Heart right ventricle (tissue), 16 donors: ENCODE measurements at regions not wholly inside any gene's neighbourhood (a gene's known extent, or its start where the extent isn't known, plus 50 kb on each side); places are given as distances from the start of the nearest gene placed in this dataset.

ENCODE experiments used
- ATAC-seq, 8 donors: fragments of 200-7000 bp; cut with Tn5 transposase; one replicate each; pipeline ENCODE4 v1.9.1; 2020; ENCODE audit warnings: mild to moderate bottlenecking in 8 of 8, moderate library complexity in 8 of 8, moderate number of reproducible peaks in 1 of 8
- DNase-seq, 2 donors: peaks; one replicate each; pipeline ENCODE4 v3.0.0-alpha.2; 2020
- H3K27ac ChIP-seq, 10 donors: fragments of 200-600 bp; sonication (generic) in 2 of 10; one replicate each; pipeline versions ENCODE4 v1.5.0 to v1.8.0; 2020 to 2022; ENCODE audit warnings: mild to moderate bottlenecking in 3 of 10
- H3K27me3 ChIP-seq, 7 donors: fragments of 200-600 bp; one replicate each; pipeline ENCODE4 v1.8.0; 2021 to 2022; ENCODE audit warnings: mild to moderate bottlenecking in 2 of 7
- H3K36me3 ChIP-seq, 9 donors: fragments of 200-600 bp; sonication (generic) in 1 of 9; one replicate each; pipeline versions ENCODE4 v1.5.0 to v1.8.0; 2020 to 2022; ENCODE audit warnings: mild to moderate bottlenecking in 2 of 9
- H3K4me1 ChIP-seq, 9 donors: fragments of 200-600 bp; sonication (generic) in 1 of 9; one replicate each; pipeline versions ENCODE4 v1.5.0 to v1.8.0; 2020 to 2022; ENCODE audit warnings: mild to moderate bottlenecking in 4 of 9
- H3K4me3 ChIP-seq, 10 donors: fragments of 200-600 bp; sonication (generic) in 2 of 10; one replicate each; pipeline versions ENCODE4 v1.5.0 to v1.8.0; 2020 to 2022; ENCODE audit warnings: mild to moderate bottlenecking in 7 of 10, moderate library complexity in 2 of 10
- H3K9me3 ChIP-seq, 11 donors: fragments of 200-600 bp in 10 of 11; sonication (generic) in 2 of 11; one replicate each; pipeline versions ENCODE4 v1.5.0 to v1.8.0; 2013 to 2022; ENCODE audit warnings: mild to moderate bottlenecking in 2 of 11, control low read depth in 1 of 11, moderate library complexity in 1 of 11
- CTCF ChIP-seq, 9 donors: fragments of 200-600 bp; sonication (generic) in 2 of 9; IDR thresholded peaks; one replicate each; pipeline versions ENCODE4 v1.5.0 to v1.8.0; 2021 to 2022; ENCODE audit warnings: antibody characterized with exemption in 9 of 9, mild to moderate bottlenecking in 5 of 9, moderate library complexity in 1 of 9
- WGBS, 2 donors: extraction: QIAGEN DNeasy Blood & Tissue Kit; methylation state at CpG; one replicate each; pipeline ENCODE4 v1.1.7; 2013; ENCODE audit warnings: inconsistent platforms in 1 of 2; 5-methylcytosine and 5-hydroxymethylcytosine counted together
- intact Hi-C, 10 donors: fragments of 100-400 bp; cut with DNase I; formaldehyde crosslinking; loops; one replicate each; pipeline versions ENCODE4 v1.11.1 to v1.14.2; 2022
- donor health status: Arrhythmogenic right ventricular cardiomyopathy.
- donor health status: ischemic (EF 13 %, LVEDD 7.1; RV severe dilation, severe dysfunction).
- donor health status: healthy with polysubstance abuse.
- donor health status: DM: no; HTN: yes; CAD: no.
- donor health status: DM: no; HTN: no; CAD: no.
- donor health status: ischemic (EF 25% LVEDD 6.9; RV normal size, moderate dysfunction).
- donor health status: ischemic (EF 25% LVEDD 5.7; RV mildly dilated, moderate dysfunction).
- donor health status: healthy.
- donor health status: DM: yes; HTN: yes; CAD: no.
- donor health status: Ischemic cardiomyopathy.
- donor health status: ischemic (EF 35%, LVEDD 5.7; RV mildly dilated, moderate dysfunction).
- donor health status: nonischemic (EF 11% LVEDD 7.7; RV severe dilation, severe dysfunction).
- donor health status: DM: yes; HTN: yes; CAD: no.
- donor health status: PGD.
- donor health status: ischemic (EF 29% LVEDD 5.4; RV normal size, mild dysfunction).
- donor health status: nonischemic (EF 23%, LVEDD 6.1; RV moderate dilation, normal function).

GRCh38 chr18:34548120-34548972, 161.8 kb upstream of the DTNA start:
- no peak for TF ChIP-seq CTCF (IDR thresholded peaks at IDR 0.05)
- peaks cover 0 to 33% (median 10%) of the 10 kb centered on the region in 9 donors for H3K4me1 ChIP-seq
- H3K36me3 ChIP-seq = no peaks in the 10 kb centered on the region
- DNase-seq = no peak
- intact Hi-C loops = no loop called here
- H3K27ac ChIP-seq = no peak overlapping the region
- no peaks in the 10 kb centered on the region for H3K27me3 ChIP-seq
- ATAC-seq = no peak
- no peak overlapping the region for H3K4me3 ChIP-seq
- WGBS, 2 donors = 55 to 58% methylated on average over 2 of the region's 2 CpGs
- H3K9me3 ChIP-seq = no peaks in the 10 kb centered on the region

- intact Hi-C loops = no loop called here
- Histone ChIP-seq H3K36me3 (no peaks in the 10 kb centered on the region), H3K27me3 (no peaks in the 10 kb centered on the region), H3K27ac (no peak overlapping the region), H3K4me3 (no peak overlapping the region), H3K4me1 (peaks cover 0 to 33% (median 10%) of the 10 kb centered on the region in 9 donors), H3K9me3 (no peaks in the 10 kb centered on the region)
- TF ChIP-seq CTCF (IDR thresholded peaks at IDR 0.05) = no peak
- WGBS, 2 donors = 62 to 77% methylated on average over 2 of the region's 2 CpGs
- no peak for ATAC-seq
- DNase-seq = no peak
These were observed 161.2 kb upstream of the DTNA start for GRCh38 chr18:34548973-34549294.

GRCh38 chr18:34549367-34549766, 160.7 kb upstream of the DTNA start:
- Histone ChIP-seq H3K36me3 (no peaks in the 10 kb centered on the region), H3K9me3 (no peaks in the 10 kb centered on the region), H3K4me3 (no peak overlapping the region), H3K27me3 (no peaks in the 10 kb centered on the region), H3K4me1 (peaks cover 0 to 33% (median 10%) of the 10 kb centered on the region in 9 donors), H3K27ac (no peak overlapping the region)
- DNase-seq (no peak), ATAC-seq (peak in 3 of 8 donors; percentile 52 to 81 (median 62))
- intact Hi-C loops = no loop called here
- no peak for TF ChIP-seq CTCF (IDR thresholded peaks at IDR 0.05)

- H3K4me3 ChIP-seq = no peak overlapping the region
- no peaks in the 10 kb centered on the region for H3K36me3 ChIP-seq
- TF ChIP-seq CTCF (IDR thresholded peaks at IDR 0.05) = no peak
- no peaks in the 10 kb centered on the region for H3K27me3 ChIP-seq
- 93 to 95% methylated on average over 4 of the region's 4 CpGs for WGBS, 2 donors
- ATAC-seq (no peak), DNase-seq (no peak)
- intact Hi-C loops = no loop called here
- no peak overlapping the region for H3K27ac ChIP-seq
- peaks cover 0 to 33% (median 10%) of the 10 kb centered on the region in 9 donors for H3K4me1 ChIP-seq
- no peaks in the 10 kb centered on the region for H3K9me3 ChIP-seq
These were observed 159.9 kb upstream of the DTNA start for GRCh38 chr18:34550156-34550555.
